ENCODE measurements at regions not wholly inside any gene's neighbourhood (a gene's known extent, or its start where the extent isn't known, plus 50 kb on each side); places are given as distances from the start of the nearest gene placed in this dataset.

- no peak for DNase-seq (ENCODE audit: low read depth)
- H3K4me3 ChIP-seq (ENCODE audit: control insufficient read depth, low read depth, low read length): no peak overlapping the region
- no peak for TF ChIP-seq CTCF (conservative IDR thresholded peaks at IDR 0.05; ENCODE audit: control insufficient read depth, insufficient read depth, low read depth, low read length)
Measured at GRCh38 chr6:40695750-40696415, 108.7 kb upstream of the LRFN2 start.

DNA sequence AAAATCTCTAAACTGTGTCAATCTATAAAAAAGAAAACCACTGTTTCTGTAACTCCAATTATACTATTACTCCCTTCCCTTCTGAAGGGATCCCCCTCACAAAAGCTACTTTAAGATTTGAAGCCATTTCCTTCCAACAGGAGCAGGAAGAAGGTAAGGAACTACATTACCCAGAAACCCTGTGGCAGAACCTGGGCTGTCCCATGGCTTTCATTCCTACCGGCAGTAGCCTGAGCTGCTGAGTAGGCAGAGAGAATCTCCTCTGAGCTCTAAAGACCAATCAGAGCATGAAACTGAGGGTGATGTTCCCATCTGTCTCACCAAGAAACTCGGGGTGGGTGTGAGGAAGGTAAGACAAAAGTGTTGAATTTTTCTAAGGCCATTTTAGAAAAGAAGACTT, 108.0 kb upstream of the LRFN2 start:
- peak; percentile 2 for DNase-seq (ENCODE audit: low read depth)
- TF ChIP-seq CTCF (conservative IDR thresholded peaks at IDR 0.05; ENCODE audit: control insufficient read depth, insufficient read depth, low read depth, low read length): no peak
- no peak overlapping the region for H3K4me3 ChIP-seq (ENCODE audit: control insufficient read depth, low read depth, low read length)

GRCh38 chr6:40693768-40694167, 106.6 kb upstream of the LRFN2 start:
- DNase-seq (ENCODE audit: low read depth): no peak
- TF ChIP-seq CTCF (conservative IDR thresholded peaks at IDR 0.05; ENCODE audit: control insufficient read depth, insufficient read depth, low read depth, low read length): no peak
- H3K4me3 ChIP-seq (ENCODE audit: control insufficient read depth, low read depth, low read length): no peak overlapping the region

DNA sequence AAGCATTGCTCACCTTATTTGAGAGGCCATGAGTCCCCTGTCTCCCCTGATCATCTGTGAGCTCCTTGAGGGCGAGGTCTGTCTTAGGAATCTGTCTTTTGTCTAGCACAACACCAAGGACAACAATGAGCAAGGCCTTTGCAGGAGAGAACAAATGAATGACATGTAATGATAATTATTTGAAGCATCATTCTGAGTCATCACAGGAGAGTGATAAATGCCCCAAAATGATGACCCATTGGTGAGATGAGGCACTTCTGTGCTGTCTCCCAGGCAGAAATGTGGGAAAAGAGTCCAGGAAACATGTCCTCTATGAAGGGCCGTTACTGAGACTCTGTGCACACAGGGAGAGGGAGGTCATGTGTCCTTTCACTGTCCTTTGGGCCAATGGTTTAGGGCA, 105.2 kb upstream of the LRFN2 start:
- H3K4me3 ChIP-seq (ENCODE audit: control insufficient read depth, low read depth, low read length): no peak overlapping the region
- peak; percentile 1 for DNase-seq (ENCODE audit: low read depth)
- TF ChIP-seq CTCF (conservative IDR thresholded peaks at IDR 0.05; ENCODE audit: control insufficient read depth, insufficient read depth, low read depth, low read length): no peak

GRCh38 chr6:40689185-40689584, 102.0 kb upstream of the LRFN2 start:
- no peak overlapping the region for H3K4me3 ChIP-seq (ENCODE audit: control insufficient read depth, low read depth, low read length)
- DNase-seq (ENCODE audit: low read depth): no peak
- TF ChIP-seq CTCF (conservative IDR thresholded peaks at IDR 0.05; ENCODE audit: control insufficient read depth, insufficient read depth, low read depth, low read length): no peak

DNA sequence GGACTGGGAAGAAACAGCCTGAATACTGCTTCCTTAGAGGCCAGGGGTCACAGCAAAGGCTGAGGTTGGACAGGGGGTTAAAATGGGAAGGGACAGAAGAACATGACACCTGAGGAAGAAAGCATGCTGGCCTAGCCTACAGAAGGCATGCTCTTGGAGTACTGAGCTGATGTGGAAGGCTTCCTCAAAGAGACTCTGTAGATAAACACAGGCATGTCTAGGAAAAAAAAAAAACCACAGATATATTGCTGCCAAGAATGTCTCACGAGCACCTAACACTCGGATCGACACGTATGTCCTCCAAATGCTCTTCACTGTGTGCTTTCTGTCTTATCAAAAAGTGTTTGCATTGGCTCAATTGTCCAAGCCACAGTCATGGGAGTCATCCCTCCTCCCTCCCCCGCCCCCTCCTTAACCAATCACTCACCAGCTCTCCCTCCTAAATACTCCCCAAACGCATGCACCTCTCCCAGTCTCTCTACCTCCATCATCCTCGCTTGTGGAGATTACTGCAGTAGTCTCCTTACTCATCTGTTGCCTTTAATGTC, 101.1 kb upstream of the LRFN2 start:
- DNase-seq (ENCODE audit: low read depth): no peak
- no peak overlapping the region for H3K4me3 ChIP-seq (ENCODE audit: control insufficient read depth, low read depth, low read length)
- TF ChIP-seq CTCF (conservative IDR thresholded peaks at IDR 0.05; ENCODE audit: control insufficient read depth, insufficient read depth, low read depth, low read length): no peak

Measured in fibroblast of mammary gland (primary cell).